HEK293 (cell line): ENCODE measurements at regions not wholly inside any gene's neighbourhood (a gene's known extent, or its start where the extent isn't known, plus 50 kb on each side); places are given as distances from the start of the nearest gene placed in this dataset.

Source experiments
- CTCF ChIP-seq: fragments of 450-650 bp; formaldehyde crosslinking; IDR thresholded peaks from 2 replicates; pipeline ENCODE4 v1.5.1; 2016; ENCODE audit warnings: missing biosample characterization, missing genetic modification characterization
- ZNF140 ChIP-seq: fragments of 450-650 bp; formaldehyde crosslinking; IDR thresholded peaks from 2 replicates; pipeline ENCODE4 v1.5.1; 2016; ENCODE audit warnings: missing biosample characterization, missing genetic modification characterization
- ZNF146 ChIP-seq: fragments of 450-650 bp; formaldehyde crosslinking; IDR thresholded peaks from 2 replicates; pipeline ENCODE4 v1.5.1; 2016; ENCODE audit warnings: missing biosample characterization, missing genetic modification characterization
- ZNF184 ChIP-seq: fragments of 450-650 bp; IDR thresholded peaks from 2 replicates; pipeline ENCODE4 v1.5.1; 2018; ENCODE audit warnings: missing biosample characterization, mild to moderate bottlenecking, missing genetic modification characterization
- ZNF221 ChIP-seq: fragments of 450-650 bp; formaldehyde crosslinking; IDR thresholded peaks from 2 replicates; pipeline ENCODE4 v1.5.1; 2017; ENCODE audit warnings: missing biosample characterization, missing genetic modification characterization, borderline replicate concordance
- ZSCAN5A ChIP-seq: fragments of 450-650 bp; formaldehyde crosslinking; IDR thresholded peaks from 2 replicates; pipeline ENCODE4 v1.5.1; 2016; ENCODE audit warnings: missing biosample characterization, missing genetic modification characterization
- TF ChIP-seq, protein P1 (sequence below): fragments of 450-650 bp; formaldehyde crosslinking; IDR thresholded peaks from 2 replicates; pipeline ENCODE4 v1.5.1; 2016; ENCODE audit warnings: missing biosample characterization, missing genetic modification characterization

- TF ChIP-seq CTCF (tag by site-specific recombination) (no peak), ZNF140 (tag by site-specific recombination) (no peak), ZNF184 (tag by site-specific recombination) (no peak), ZNF221 (tag by site-specific recombination) (no peak), ZNF146 (tag by site-specific recombination) (no peak), ZSCAN5A (tag by site-specific recombination) (no peak)
- TF ChIP-seq, protein P1, sequence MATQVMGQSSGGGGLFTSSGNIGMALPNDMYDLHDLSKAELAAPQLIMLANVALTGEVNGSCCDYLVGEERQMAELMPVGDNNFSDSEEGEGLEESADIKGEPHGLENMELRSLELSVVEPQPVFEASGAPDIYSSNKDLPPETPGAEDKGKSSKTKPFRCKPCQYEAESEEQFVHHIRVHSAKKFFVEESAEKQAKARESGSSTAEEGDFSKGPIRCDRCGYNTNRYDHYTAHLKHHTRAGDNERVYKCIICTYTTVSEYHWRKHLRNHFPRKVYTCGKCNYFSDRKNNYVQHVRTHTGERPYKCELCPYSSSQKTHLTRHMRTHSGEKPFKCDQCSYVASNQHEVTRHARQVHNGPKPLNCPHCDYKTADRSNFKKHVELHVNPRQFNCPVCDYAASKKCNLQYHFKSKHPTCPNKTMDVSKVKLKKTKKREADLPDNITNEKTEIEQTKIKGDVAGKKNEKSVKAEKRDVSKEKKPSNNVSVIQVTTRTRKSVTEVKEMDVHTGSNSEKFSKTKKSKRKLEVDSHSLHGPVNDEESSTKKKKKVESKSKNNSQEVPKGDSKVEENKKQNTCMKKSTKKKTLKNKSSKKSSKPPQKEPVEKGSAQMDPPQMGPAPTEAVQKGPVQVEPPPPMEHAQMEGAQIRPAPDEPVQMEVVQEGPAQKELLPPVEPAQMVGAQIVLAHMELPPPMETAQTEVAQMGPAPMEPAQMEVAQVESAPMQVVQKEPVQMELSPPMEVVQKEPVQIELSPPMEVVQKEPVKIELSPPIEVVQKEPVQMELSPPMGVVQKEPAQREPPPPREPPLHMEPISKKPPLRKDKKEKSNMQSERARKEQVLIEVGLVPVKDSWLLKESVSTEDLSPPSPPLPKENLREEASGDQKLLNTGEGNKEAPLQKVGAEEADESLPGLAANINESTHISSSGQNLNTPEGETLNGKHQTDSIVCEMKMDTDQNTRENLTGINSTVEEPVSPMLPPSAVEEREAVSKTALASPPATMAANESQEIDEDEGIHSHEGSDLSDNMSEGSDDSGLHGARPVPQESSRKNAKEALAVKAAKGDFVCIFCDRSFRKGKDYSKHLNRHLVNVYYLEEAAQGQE (tag by site-specific recombination) = no peak
Measured at GRCh38 chr3:145035682-145036081, 1064.1 kb downstream of the DIPK2A start.
